GM10266 (cell line): ENCODE measurements at regions not wholly inside any gene's neighbourhood (a gene's known extent, or its start where the extent isn't known, plus 50 kb on each side); places are given as distances from the start of the nearest gene placed in this dataset.
A peak's percentile ranks its signal among the peaks of the same experiment; 100 is the strongest.

ENCODE experiments used
- DNase-seq: peaks from one replicate; pipeline ENCODE4 v3.0.0; 2012; ENCODE audit errors: extremely low spot score
- TF ChIP-seq, protein P1 (sequence below): IDR thresholded peaks from 2 replicates; pipeline ENCODE4 v1.5.1; 2012; ENCODE audit warnings: mild to moderate bottlenecking, low read depth; ENCODE audit not compliant: control insufficient read depth, insufficient read depth; ENCODE audit errors: missing control alignments

DNA sequence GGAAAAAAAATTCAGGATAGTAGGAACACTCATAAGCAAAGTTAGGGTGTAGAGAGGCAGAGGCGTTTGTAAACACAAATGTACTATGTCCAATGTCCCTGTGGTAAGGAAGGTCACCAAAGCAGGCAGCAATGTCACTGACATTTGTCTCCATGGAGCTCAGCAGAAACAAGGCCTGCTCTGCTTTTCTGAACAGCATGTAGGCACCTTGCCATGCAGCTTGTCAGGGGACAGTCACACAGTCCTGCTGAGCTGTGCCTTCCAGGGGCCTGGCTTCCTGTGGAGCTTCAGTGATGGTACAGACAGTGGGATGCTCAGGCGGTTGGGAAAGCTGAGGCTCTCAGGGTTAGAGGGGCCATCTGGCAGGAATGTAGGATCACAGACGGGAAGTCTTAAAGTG is 74.5 kb upstream of the HS3ST1 start:
- TF ChIP-seq, protein P1, sequence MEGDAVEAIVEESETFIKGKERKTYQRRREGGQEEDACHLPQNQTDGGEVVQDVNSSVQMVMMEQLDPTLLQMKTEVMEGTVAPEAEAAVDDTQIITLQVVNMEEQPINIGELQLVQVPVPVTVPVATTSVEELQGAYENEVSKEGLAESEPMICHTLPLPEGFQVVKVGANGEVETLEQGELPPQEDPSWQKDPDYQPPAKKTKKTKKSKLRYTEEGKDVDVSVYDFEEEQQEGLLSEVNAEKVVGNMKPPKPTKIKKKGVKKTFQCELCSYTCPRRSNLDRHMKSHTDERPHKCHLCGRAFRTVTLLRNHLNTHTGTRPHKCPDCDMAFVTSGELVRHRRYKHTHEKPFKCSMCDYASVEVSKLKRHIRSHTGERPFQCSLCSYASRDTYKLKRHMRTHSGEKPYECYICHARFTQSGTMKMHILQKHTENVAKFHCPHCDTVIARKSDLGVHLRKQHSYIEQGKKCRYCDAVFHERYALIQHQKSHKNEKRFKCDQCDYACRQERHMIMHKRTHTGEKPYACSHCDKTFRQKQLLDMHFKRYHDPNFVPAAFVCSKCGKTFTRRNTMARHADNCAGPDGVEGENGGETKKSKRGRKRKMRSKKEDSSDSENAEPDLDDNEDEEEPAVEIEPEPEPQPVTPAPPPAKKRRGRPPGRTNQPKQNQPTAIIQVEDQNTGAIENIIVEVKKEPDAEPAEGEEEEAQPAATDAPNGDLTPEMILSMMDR = no peak
- no peak for DNase-seq

DNA sequence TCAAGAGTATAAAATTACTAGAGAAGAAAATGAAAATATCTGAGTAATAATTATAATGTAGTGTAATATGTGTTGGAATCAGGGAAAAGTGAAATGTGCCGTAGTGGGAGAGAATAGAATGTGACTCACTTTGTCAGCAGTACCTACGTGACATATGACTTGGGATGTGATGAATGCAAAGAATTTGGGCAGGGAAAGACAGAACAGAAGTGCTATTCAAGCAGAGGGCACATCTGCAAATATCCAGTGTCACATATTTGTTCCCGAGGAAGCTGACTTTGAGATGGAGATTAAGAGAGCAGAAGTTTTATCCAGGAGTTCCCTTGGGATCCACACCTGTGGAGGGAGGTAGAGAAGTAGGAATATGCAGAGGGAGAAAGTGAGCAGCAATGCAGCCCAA is 69.3 kb upstream of the HS3ST1 start:
- DNase-seq = no peak
- TF ChIP-seq, protein P1 = no peak

DNA sequence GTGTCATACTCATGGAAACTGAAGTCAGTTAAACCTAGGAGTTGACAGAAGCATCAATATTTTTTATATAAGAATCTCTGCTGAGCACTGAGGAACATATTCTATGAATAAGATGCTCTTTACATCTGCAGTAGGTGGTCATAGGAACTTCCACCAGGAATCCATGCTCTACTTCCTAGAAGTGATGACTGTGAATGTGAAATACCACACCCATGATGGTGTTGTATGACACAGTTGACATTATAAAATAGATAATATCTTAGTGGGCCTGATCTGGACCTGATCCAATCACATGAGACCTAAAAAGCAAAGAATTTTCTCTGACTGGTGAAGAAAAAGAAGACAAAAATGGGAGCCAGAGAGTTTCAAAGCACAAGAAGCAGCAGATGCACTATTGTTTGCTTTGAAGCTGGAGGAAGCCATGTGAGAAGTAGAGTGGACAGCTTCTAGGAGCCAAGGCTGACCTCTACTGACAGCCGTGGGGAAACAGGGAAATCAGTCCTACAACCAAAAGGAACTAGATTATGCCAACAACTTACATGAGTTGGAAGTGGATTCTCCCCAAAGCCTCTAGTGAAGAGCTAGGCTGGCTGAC is 68.6 kb upstream of the HS3ST1 start:
- TF ChIP-seq, protein P1 = peak; percentile 32
- no peak for DNase-seq

DNA sequence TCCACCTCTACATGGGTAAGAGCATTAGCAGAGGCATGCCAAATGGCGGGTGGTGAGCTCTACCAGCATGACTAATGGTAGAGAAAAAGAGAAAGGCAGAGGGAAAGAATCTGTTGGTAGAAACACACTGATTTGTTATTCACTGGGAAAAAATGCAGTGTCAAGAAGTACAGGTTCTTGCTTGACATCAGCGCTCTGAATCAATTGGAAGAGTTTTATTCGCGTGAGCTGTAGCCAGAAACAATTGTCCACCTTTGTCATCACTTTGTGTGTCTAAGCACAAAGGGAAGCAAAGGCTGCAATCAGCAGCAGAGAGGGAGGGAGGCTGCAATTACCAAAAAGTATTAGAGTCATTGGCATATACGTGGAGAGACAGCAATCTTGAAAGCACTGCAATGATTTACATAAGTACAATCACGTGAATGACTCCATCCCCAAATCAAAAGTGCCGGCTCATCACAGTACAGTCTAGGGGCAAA is 67.7 kb upstream of the HS3ST1 start:
- TF ChIP-seq, protein P1 = no peak
- DNase-seq = no peak

DNA sequence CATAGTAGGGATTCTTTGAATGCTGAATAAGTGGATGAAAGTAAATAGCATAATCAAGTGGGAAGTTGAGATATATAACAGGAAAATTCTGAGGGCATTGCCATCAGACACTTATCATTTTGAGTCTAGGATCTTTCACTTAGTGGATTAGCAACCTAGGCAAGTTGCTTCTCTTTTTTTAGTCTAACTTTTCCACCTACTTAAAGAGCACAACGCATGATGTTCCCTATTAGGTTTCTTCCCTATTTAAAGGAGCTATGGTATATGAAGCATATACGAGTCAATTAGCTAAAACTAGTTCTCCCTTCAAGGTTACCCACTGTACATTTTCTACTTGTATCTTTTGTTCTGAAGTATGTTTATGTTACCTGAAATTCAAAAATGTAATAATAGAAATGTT is 67.1 kb upstream of the HS3ST1 start:
- TF ChIP-seq, protein P1 = no peak
- no peak for DNase-seq

DNA sequence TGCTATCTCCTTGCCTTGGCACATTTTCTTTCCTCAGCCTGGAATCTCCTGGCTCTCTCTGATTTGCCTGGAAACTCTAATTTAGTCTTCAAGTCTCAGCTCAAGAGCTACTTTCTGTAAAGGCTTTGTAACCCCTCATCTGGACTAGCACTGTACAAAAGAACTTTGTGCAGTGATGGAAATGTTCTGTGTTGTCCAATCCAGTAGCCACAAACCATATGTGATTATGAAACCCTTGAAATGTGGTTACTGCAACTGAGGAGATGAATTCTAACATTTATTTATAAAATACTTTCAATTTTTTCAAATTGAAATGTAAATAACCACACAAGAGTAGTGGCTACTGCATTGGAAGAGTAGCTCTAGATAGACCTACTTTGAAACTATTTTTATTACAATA is 66.6 kb upstream of the HS3ST1 start:
- DNase-seq = no peak
- TF ChIP-seq, protein P1 = no peak

DNA sequence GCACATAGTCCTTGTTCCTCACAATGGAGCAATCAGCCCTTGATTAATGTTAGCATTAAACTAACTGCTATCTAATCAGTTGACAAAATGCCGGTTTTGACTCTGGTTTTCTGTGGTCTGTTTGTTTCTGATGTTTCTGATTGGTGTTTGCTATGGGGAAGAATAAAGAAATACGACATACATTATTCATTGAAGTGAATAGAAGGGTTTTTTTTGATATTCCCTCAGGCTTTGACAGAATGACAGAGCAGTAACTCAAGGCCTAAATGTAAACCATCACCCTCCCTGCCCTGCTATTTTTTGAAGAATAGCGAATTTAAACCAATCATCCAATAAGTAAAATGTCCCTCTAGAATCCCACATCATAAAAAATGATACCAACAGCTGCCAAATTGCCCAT is 65.5 kb upstream of the HS3ST1 start:
- TF ChIP-seq, protein P1 = no peak
- DNase-seq = no peak
